ENCODE measurements at regions not wholly inside any gene's neighbourhood (a gene's known extent, or its start where the extent isn't known, plus 50 kb on each side); places are given as distances from the start of the nearest gene placed in this dataset.

GRCh38 chr2:8407332-8407731 lies 274.5 kb upstream of the ID2 start:
- Mint-ChIP-seq H3K4me1 (ENCODE audit: low read depth) (peaks cover 19% of the 10 kb centered on the region), H3K27me3 (ENCODE audit: insufficient read depth) (peaks cover 10% of the 10 kb centered on the region), H3K9me3 (no peaks in the 10 kb centered on the region), H3K27ac (peak overlapping the region; percentile 7), H3K36me3 (ENCODE audit: low read depth) (no peaks in the 10 kb centered on the region), H3K4me3 (no peak overlapping the region)
- intact Hi-C loops (cut with micrococcal nuclease), result loop anchor here (5.0 kb wide), 3 partner anchors 475 to 840 kb away; no protein-coding TSS in a partner anchor
- DNase-seq (ENCODE audit: low spot score), result no peak

- Mint-ChIP-seq H3K4me1 (ENCODE audit: low read depth) (peaks cover 19% of the 10 kb centered on the region), H3K27ac (peak overlapping the region; percentile 80), H3K36me3 (ENCODE audit: low read depth) (no peaks in the 10 kb centered on the region), H3K27me3 (ENCODE audit: insufficient read depth) (peaks cover 15% of the 10 kb centered on the region), H3K4me3 (peak overlapping the region; percentile 1), H3K9me3 (no peaks in the 10 kb centered on the region)
- peak; percentile 49 for DNase-seq (ENCODE audit: low spot score)
- intact Hi-C loops (cut with micrococcal nuclease), result loop anchor here (1.0 to 5.0 kb wide), 25 partner anchors 24 to 972 kb away; no protein-coding TSS in a partner anchor
Measured at GRCh38 chr2:8408560-8409460, 273.0 kb upstream of the ID2 start.

- no peaks in the 10 kb centered on the region for H3K36me3 Mint-ChIP-seq (ENCODE audit: low read depth)
- intact Hi-C loops (cut with micrococcal nuclease), result loop anchor here (1.0 to 5.0 kb wide), 25 partner anchors 24 to 973 kb away; no protein-coding TSS in a partner anchor
Measured at GRCh38 chr2:8409461-8410260, 272.2 kb upstream of the ID2 start.

GRCh38 chr2:8412082-8412481 lies 269.8 kb upstream of the ID2 start:
- H3K4me1 Mint-ChIP-seq (ENCODE audit: low read depth), result peaks cover 19% of the 10 kb centered on the region
- no peak overlapping the region for H3K4me3 Mint-ChIP-seq
- intact Hi-C loops (cut with micrococcal nuclease), result no loop called here

More at GRCh38 chr2:8409461-8410260, 272.2 kb upstream of the ID2 start:
- H3K9me3 Mint-ChIP-seq, result no peaks in the 10 kb centered on the region
- no peak overlapping the region for H3K4me3 Mint-ChIP-seq
- peak overlapping the region; percentile 80 for H3K27ac Mint-ChIP-seq
- DNase-seq (ENCODE audit: low spot score), result no peak
- H3K27me3 Mint-ChIP-seq (ENCODE audit: insufficient read depth), result peaks cover 13% of the 10 kb centered on the region
- peaks cover 19% of the 10 kb centered on the region for H3K4me1 Mint-ChIP-seq (ENCODE audit: low read depth)

GRCh38 chr2:8412586-8412985 lies 269.3 kb upstream of the ID2 start:
- intact Hi-C loops (cut with micrococcal nuclease), result no loop called here
- no peaks in the 10 kb centered on the region for H3K36me3 Mint-ChIP-seq (ENCODE audit: low read depth)
- peaks cover 32% of the 10 kb centered on the region for H3K27me3 Mint-ChIP-seq (ENCODE audit: insufficient read depth)
- peaks cover 19% of the 10 kb centered on the region for H3K4me1 Mint-ChIP-seq (ENCODE audit: low read depth)
- H3K9me3 Mint-ChIP-seq, result no peaks in the 10 kb centered on the region
- H3K4me3 Mint-ChIP-seq, result no peak overlapping the region
- no peak for DNase-seq (ENCODE audit: low spot score)
- H3K27ac Mint-ChIP-seq, result no peak overlapping the region

More at GRCh38 chr2:8412082-8412481, 269.8 kb upstream of the ID2 start:
- Mint-ChIP-seq H3K36me3 (ENCODE audit: low read depth) (no peaks in the 10 kb centered on the region), H3K27ac (no peak overlapping the region), H3K27me3 (ENCODE audit: insufficient read depth) (peaks cover 28% of the 10 kb centered on the region), H3K9me3 (no peaks in the 10 kb centered on the region)
- DNase-seq (ENCODE audit: low spot score), result no peak

- intact Hi-C loops (cut with micrococcal nuclease), result no loop called here
- Mint-ChIP-seq H3K4me3 (no peak overlapping the region), H3K27ac (no peak overlapping the region), H3K9me3 (no peaks in the 10 kb centered on the region), H3K36me3 (ENCODE audit: low read depth) (no peaks in the 10 kb centered on the region), H3K4me1 (ENCODE audit: low read depth) (peaks cover 14% of the 10 kb centered on the region), H3K27me3 (ENCODE audit: insufficient read depth) (peaks cover 32% of the 10 kb centered on the region)
- no peak for DNase-seq (ENCODE audit: low spot score)
Measured at GRCh38 chr2:8413589-8414135, 268.2 kb upstream of the ID2 start.

- Mint-ChIP-seq H3K4me1 (ENCODE audit: low read depth) (no peaks in the 10 kb centered on the region), H3K9me3 (no peaks in the 10 kb centered on the region), H3K27ac (no peak overlapping the region), H3K36me3 (ENCODE audit: low read depth) (no peaks in the 10 kb centered on the region), H3K4me3 (no peak overlapping the region), H3K27me3 (ENCODE audit: insufficient read depth) (peaks cover 36% of the 10 kb centered on the region)
- DNase-seq (ENCODE audit: low spot score), result no peak
- intact Hi-C loops (cut with micrococcal nuclease), result no loop called here
Measured at GRCh38 chr2:8414946-8415879, 266.6 kb upstream of the ID2 start.

- intact Hi-C loops (cut with micrococcal nuclease), result no loop called here
- Mint-ChIP-seq H3K27ac (no peak overlapping the region), H3K4me1 (ENCODE audit: low read depth) (no peaks in the 10 kb centered on the region), H3K27me3 (ENCODE audit: insufficient read depth) (peaks cover 36% of the 10 kb centered on the region), H3K4me3 (no peak overlapping the region), H3K36me3 (ENCODE audit: low read depth) (no peaks in the 10 kb centered on the region), H3K9me3 (no peaks in the 10 kb centered on the region)
- no peak for DNase-seq (ENCODE audit: low spot score)
Measured at GRCh38 chr2:8416001-8416571, 265.8 kb upstream of the ID2 start.

- Mint-ChIP-seq H3K36me3 (ENCODE audit: low read depth) (no peaks in the 10 kb centered on the region), H3K27ac (no peak overlapping the region), H3K27me3 (ENCODE audit: insufficient read depth) (peaks cover 30% of the 10 kb centered on the region), H3K9me3 (no peaks in the 10 kb centered on the region), H3K4me3 (no peak overlapping the region), H3K4me1 (ENCODE audit: low read depth) (peaks cover 4% of the 10 kb centered on the region)
- intact Hi-C loops (cut with micrococcal nuclease), result no loop called here
- no peak for DNase-seq (ENCODE audit: low spot score)
Measured at GRCh38 chr2:8416849-8417832, 264.7 kb upstream of the ID2 start.

- intact Hi-C loops (cut with micrococcal nuclease), result no loop called here
- no peaks in the 10 kb centered on the region for H3K9me3 Mint-ChIP-seq
- H3K27ac Mint-ChIP-seq, result no peak overlapping the region
- peaks cover 4% of the 10 kb centered on the region for H3K4me1 Mint-ChIP-seq (ENCODE audit: low read depth)
- DNase-seq (ENCODE audit: low spot score), result no peak
- H3K27me3 Mint-ChIP-seq (ENCODE audit: insufficient read depth), result peaks cover 23% of the 10 kb centered on the region
- H3K36me3 Mint-ChIP-seq (ENCODE audit: low read depth), result no peaks in the 10 kb centered on the region
- no peak overlapping the region for H3K4me3 Mint-ChIP-seq
Measured at GRCh38 chr2:8418721-8419120, 263.1 kb upstream of the ID2 start.

Data from activated T-helper 1 cell treated with anti-CD3 and anti-CD28 coated beads, Interleukin-12 subunit alpha, Interleukin-12 subunit beta, Interleukin-2, Interleukin-4 antibody, amounts not matched to agents 30 ng/mL and 10 ng/mL and 1 ng/mL, durations not matched to agents 14 hours and 24 hours and 36 hours (primary cell).